Spleen (tissue), 11 donors: ENCODE measurements at regions not wholly inside any gene's neighbourhood (a gene's known extent, or its start where the extent isn't known, plus 50 kb on each side); places are given as distances from the start of the nearest gene placed in this dataset.
A peak's percentile ranks its signal among the peaks of the same experiment; 100 is the strongest.

ENCODE experiments used
- DNase-seq: peaks from one replicate; pipeline ENCODE4 v3.0.0-alpha.2; 2020
- H3K27ac ChIP-seq, 8 donors: fragments of 200-600 bp; sonication (generic) in 7 of 8; 1 replicate in 4 of 8; 2 replicates in 4 of 8; pipeline versions ENCODE4 v1.5.0 to v1.8.0; 2016 to 2021; ENCODE audit warnings: inconsistent platforms in 4 of 8, mild to moderate bottlenecking in 4 of 8, moderate library complexity in 1 of 8
- H3K27me3 ChIP-seq, 7 donors: fragments of 200-600 bp; sonication (generic) in 6 of 7; replicated peaks in 1 of 7; 1 replicate in 4 of 7; 2 replicates in 3 of 7; pipeline versions ENCODE4 v1.5.0 to v1.8.0; 2016 to 2021; ENCODE audit warnings: inconsistent platforms in 3 of 7, mild to moderate bottlenecking in 1 of 7
- H3K36me3 ChIP-seq, 6 donors: fragments of 200-600 bp; sonication (generic) in 5 of 6; 1 replicate in 4 of 6; 2 replicates in 2 of 6; pipeline versions ENCODE4 v1.5.0 to v1.8.0; 2016 to 2021; ENCODE audit warnings: inconsistent platforms in 2 of 6
- H3K4me1 ChIP-seq, 6 donors: fragments of 200-600 bp; sonication (generic) in 5 of 6; 1 replicate in 3 of 6; 2 replicates in 3 of 6; pipeline versions ENCODE4 v1.5.0 to v1.8.0; 2016 to 2021; ENCODE audit warnings: inconsistent platforms in 3 of 6
- H3K4me3 ChIP-seq, 8 donors: fragments of 200-600 bp; sonication (generic) in 7 of 8; 1 replicate in 4 of 8; 2 replicates in 4 of 8; pipeline versions ENCODE4 v1.5.0 to v1.8.0; 2016 to 2021; ENCODE audit warnings: inconsistent platforms in 4 of 8, mild to moderate bottlenecking in 4 of 8, moderate library complexity in 2 of 8
- H3K9me3 ChIP-seq, 8 donors: fragments of 200-600 bp; sonication (generic) in 7 of 8; 1 replicate in 4 of 8; 2 replicates in 4 of 8; pipeline versions ENCODE4 v1.5.0 to v1.8.0; 2016 to 2021; ENCODE audit warnings: inconsistent platforms in 4 of 8
- POLR2A ChIP-seq, 3 donors: fragments of 450-650 bp; IDR thresholded peaks; one replicate each; pipeline ENCODE4 v1.5.1; 2017; ENCODE audit warnings: antibody characterized with exemption in 3 of 3, mild to moderate bottlenecking in 1 of 3
- POLR2AphosphoS5 ChIP-seq, 3 donors: sonication (generic); formaldehyde crosslinking; IDR thresholded peaks; one replicate each; pipeline ENCODE4 v1.5.1; 2017; ENCODE audit warnings: antibody characterized with exemption in 3 of 3
- WGBS, 5 donors: extraction: QIAGEN DNeasy Blood & Tissue Kit in 3 of 5; methylation state at CpG; one replicate each; pipeline versions ENCODE4 v1.1.5 to v1.1.7; 2013 to 2018; 5-methylcytosine and 5-hydroxymethylcytosine counted together
- intact Hi-C: fragments of 100-400 bp; cut with DNase I; formaldehyde crosslinking; loops from one replicate; pipeline ENCODE4 v1.15.0; 2023; ENCODE audit warnings: low total_unique reads
- TF ChIP-seq, protein P1 (sequence below), 11 experiments: fragments of 200-600 bp in 7 of 11; fragments of 450-650 bp in 4 of 11; sonication (generic) in 4 of 11; IDR thresholded peaks in 8 of 11; conservative IDR thresholded peaks in 3 of 11; 1 replicate in 7 of 11; 2 replicates in 4 of 11; pipeline versions ENCODE4 v1.4.0 to v1.8.0; 2016 to 2021; ENCODE audit warnings: antibody characterized with exemption in 11 of 11, inconsistent platforms in 4 of 11, mild to moderate bottlenecking in 1 of 11
- donor health status: healthy with polysubstance abuse.
- donor health status: DM: no; HTN: no; CAD: no; lungs with moderate emphysema.
- donor health status: DM: no; HTN: no; CAD: no.
- donor health status: Bipolar disorder and iron deficiency.
- donor health status: healthy.
- donor health status: DM: no; HTN: no; CAD: no.
- donor health status: DM: yes; HTN: yes; CAD: no.

DNA sequence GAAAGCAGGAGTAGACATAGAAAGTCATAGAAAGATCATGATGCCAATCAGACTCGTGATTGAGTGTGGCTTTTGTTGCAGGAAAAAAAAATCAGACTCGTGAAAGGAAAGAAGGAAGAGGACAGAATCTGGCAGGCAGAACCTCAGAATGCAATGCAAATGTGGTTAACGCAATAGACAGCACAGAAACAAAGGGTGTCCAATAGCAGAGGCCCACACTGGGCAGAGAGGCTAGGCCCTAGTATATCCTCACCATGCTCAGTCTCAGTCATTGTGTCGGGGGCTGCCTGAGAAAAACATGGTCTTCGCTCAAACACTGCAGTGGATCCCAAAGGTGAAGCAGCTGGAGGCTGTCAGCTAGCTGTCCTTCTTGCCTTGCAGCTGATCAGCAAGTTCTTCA is 102.8 kb upstream of the MAOA start:
- intact Hi-C loops = no loop called here
- 61 to 72% (median 64%) methylated on average over 3 to 5 of the region's 5 CpGs for WGBS, 5 donors
- H3K27me3 ChIP-seq = peaks cover 0 to 5% (median 0%) of the 10 kb centered on the region in 7 donors
- H3K36me3 ChIP-seq = no peaks in the 10 kb centered on the region
- H3K9me3 ChIP-seq = no peaks in the 10 kb centered on the region
- H3K27ac ChIP-seq = no peak overlapping the region
- no peak for DNase-seq
- TF ChIP-seq, protein P1, sequence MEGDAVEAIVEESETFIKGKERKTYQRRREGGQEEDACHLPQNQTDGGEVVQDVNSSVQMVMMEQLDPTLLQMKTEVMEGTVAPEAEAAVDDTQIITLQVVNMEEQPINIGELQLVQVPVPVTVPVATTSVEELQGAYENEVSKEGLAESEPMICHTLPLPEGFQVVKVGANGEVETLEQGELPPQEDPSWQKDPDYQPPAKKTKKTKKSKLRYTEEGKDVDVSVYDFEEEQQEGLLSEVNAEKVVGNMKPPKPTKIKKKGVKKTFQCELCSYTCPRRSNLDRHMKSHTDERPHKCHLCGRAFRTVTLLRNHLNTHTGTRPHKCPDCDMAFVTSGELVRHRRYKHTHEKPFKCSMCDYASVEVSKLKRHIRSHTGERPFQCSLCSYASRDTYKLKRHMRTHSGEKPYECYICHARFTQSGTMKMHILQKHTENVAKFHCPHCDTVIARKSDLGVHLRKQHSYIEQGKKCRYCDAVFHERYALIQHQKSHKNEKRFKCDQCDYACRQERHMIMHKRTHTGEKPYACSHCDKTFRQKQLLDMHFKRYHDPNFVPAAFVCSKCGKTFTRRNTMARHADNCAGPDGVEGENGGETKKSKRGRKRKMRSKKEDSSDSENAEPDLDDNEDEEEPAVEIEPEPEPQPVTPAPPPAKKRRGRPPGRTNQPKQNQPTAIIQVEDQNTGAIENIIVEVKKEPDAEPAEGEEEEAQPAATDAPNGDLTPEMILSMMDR (IDR thresholded peaks at IDR 0.05 in 8 of 11, conservative IDR thresholded peaks at IDR 0.05 in 3 of 11) = no peak
- no peak for TF ChIP-seq POLR2A (IDR thresholded peaks at IDR 0.05)
- TF ChIP-seq POLR2AphosphoS5 (IDR thresholded peaks at IDR 0.05) = no peak
- H3K4me1 ChIP-seq = no peaks in the 10 kb centered on the region
- no peak overlapping the region for H3K4me3 ChIP-seq

DNA sequence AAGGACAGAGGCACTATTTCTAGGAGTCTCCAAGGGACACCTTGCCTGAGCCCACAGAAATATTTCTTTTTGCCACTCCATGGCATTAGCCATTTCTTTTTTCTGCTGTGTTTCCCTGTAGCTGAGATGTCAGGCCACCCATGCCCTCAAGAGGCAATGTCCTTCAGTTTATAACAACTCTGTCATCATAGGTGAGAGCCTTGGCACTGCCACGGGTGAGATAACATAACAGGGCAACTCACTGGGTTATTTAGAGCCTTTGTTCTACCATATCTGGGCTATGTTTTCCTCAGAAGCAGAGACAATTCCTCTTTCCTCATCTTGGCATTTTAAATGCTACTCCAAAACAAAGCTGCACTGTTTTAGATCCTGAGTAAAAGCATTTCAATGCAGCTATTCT is 99.9 kb upstream of the MAOA start:
- DNase-seq = no peak
- Histone ChIP-seq H3K9me3 (no peaks in the 10 kb centered on the region), H3K36me3 (no peaks in the 10 kb centered on the region), H3K4me1 (no peaks in the 10 kb centered on the region), H3K4me3 (no peak overlapping the region), H3K27me3 (peaks cover 0 to 7% (median 0%) of the 10 kb centered on the region in 7 donors), H3K27ac (no peak overlapping the region)
- intact Hi-C loops = loop anchor here (5.0 kb wide), 1 partner anchor 1759 kb away; no protein-coding TSS in a partner anchor
- WGBS, 5 donors = 35 to 67% (median 50%) methylated on average over 1 of the region's 1 CpG
- TF ChIP-seq POLR2A (IDR thresholded peaks at IDR 0.05) (no peak), POLR2AphosphoS5 (IDR thresholded peaks at IDR 0.05) (no peak)
- TF ChIP-seq, protein P1 (IDR thresholded peaks at IDR 0.05 in 8 of 11, conservative IDR thresholded peaks at IDR 0.05 in 3 of 11) = no peak

DNA sequence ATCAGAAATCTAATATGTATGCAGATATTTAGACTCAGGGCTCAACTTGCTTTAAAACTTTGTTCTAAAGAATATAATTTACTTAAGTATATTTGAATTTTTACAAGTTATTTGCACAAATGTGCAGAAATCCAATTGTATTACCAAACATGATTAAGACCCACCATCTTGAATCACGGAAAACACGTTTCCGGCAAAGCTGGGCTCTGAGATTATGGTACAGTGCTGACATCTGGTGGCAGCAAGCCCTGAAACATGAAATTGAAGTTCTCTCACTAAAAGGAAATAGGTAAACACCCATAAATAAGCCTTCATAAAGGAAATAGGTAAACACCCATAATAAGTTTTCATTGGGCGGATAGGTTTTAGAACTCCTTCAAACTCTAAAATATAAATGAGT is 98.3 kb upstream of the MAOA start:
- Histone ChIP-seq H3K9me3 (no peaks in the 10 kb centered on the region), H3K27me3 (peaks cover 0 to 11% (median 0%) of the 10 kb centered on the region in 7 donors), H3K4me3 (peak overlapping the region in 1 of 8 donors; percentile 17), H3K27ac (no peak overlapping the region), H3K4me1 (no peaks in the 10 kb centered on the region), H3K36me3 (no peaks in the 10 kb centered on the region)
- TF ChIP-seq, protein P1 (IDR thresholded peaks at IDR 0.05 in 8 of 11, conservative IDR thresholded peaks at IDR 0.05 in 3 of 11) = peak in 10 of 11 experiments; percentile 33 to 63 (median 60)
- TF ChIP-seq POLR2A (IDR thresholded peaks at IDR 0.05) = no peak
- DNase-seq = no peak
- intact Hi-C loops = loop anchor here (5.0 kb wide), 1 partner anchor 1760 kb away; no protein-coding TSS in a partner anchor
- 5 to 14% (median 9%) methylated on average over 4 of the region's 4 CpGs for WGBS, 5 donors

DNA sequence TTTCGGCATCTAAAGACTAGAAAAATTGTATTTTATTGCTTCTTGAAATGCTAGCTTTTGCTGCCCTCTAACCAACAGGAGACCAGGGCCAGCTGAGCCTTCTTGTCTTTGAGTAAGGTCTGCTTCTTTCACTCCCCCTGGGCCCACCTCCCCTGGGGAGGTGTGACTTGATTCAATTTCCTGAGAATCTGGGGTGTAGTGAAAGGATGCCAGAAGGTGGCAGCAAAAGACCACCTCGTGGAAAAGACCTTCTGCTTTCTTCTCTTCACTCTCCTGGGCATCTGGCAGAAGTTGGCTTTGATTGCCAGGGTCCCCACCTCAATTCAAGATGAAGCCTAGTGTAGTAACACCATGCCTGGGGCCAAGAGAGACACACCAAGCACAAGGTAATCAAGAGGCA is 96.5 kb upstream of the MAOA start:
- peak overlapping the region in 1 of 8 donors; percentile 37 for H3K27ac ChIP-seq
- no peak overlapping the region for H3K4me3 ChIP-seq
- no peak for DNase-seq
- no peaks in the 10 kb centered on the region for H3K4me1 ChIP-seq
- H3K27me3 ChIP-seq = peaks cover 0 to 11% (median 0%) of the 10 kb centered on the region in 7 donors
- H3K9me3 ChIP-seq = no peaks in the 10 kb centered on the region
- 47 to 50% (median 48%) methylated on average over 2 of the region's 2 CpGs for WGBS, 5 donors
- intact Hi-C loops = loop anchor here (5.0 kb wide), 2 partner anchors 188 to 1762 kb away; no protein-coding TSS in a partner anchor
- no peaks in the 10 kb centered on the region for H3K36me3 ChIP-seq
- TF ChIP-seq, protein P1 (IDR thresholded peaks at IDR 0.05 in 8 of 11, conservative IDR thresholded peaks at IDR 0.05 in 3 of 11) = peak in 9 of 11 experiments; percentile 14 to 52 (median 42)
- TF ChIP-seq POLR2A (IDR thresholded peaks at IDR 0.05) = no peak
- no peak for TF ChIP-seq POLR2AphosphoS5 (IDR thresholded peaks at IDR 0.05)
